HG02610 (cell line): ENCODE measurements at regions not wholly inside any gene's neighbourhood (a gene's known extent, or its start where the extent isn't known, plus 50 kb on each side); places are given as distances from the start of the nearest gene placed in this dataset.

Source experiments
- ATAC-seq: cut with Tn5 transposase; IDR thresholded peaks from one replicate; pipeline ENCODE4 v1.9.1; 2021; ENCODE audit warnings: mild to moderate bottlenecking, moderate library complexity; ENCODE audit not compliant: unreplicated experiment

GRCh38 chr13:87872813-87873212 lies 201.6 kb downstream of the SLITRK5 start:
- ATAC-seq, result no peak

GRCh38 chr13:87877477-87877876 lies 206.3 kb downstream of the SLITRK5 start:
- no peak for ATAC-seq

GRCh38 chr13:87878706-87879105 lies 207.5 kb downstream of the SLITRK5 start:
- no peak for ATAC-seq

- no peak for ATAC-seq
These were observed 213.7 kb downstream of the SLITRK5 start for GRCh38 chr13:87884884-87885283.

GRCh38 chr13:87887459-87888123 lies 216.4 kb downstream of the SLITRK5 start:
- ATAC-seq, result no peak

- no peak for ATAC-seq
These were observed 218.1 kb downstream of the SLITRK5 start for GRCh38 chr13:87889254-87889653.

GRCh38 chr13:87893186-87893585 lies 222.0 kb downstream of the SLITRK5 start:
- no peak for ATAC-seq

GRCh38 chr13:87894059-87894458 lies 222.9 kb downstream of the SLITRK5 start:
- no peak for ATAC-seq

- no peak for ATAC-seq
These were observed 232.4 kb downstream of the SLITRK5 start for GRCh38 chr13:87903553-87903952.

GRCh38 chr13:87906411-87906810 lies 235.2 kb downstream of the SLITRK5 start:
- ATAC-seq, result no peak

- no peak for ATAC-seq
These were observed 236.0 kb downstream of the SLITRK5 start for GRCh38 chr13:87907202-87907601.

GRCh38 chr13:87919956-87920355 lies 248.8 kb downstream of the SLITRK5 start:
- no peak for ATAC-seq

GRCh38 chr13:87923753-87924152 lies 252.6 kb downstream of the SLITRK5 start:
- no peak for ATAC-seq

GRCh38 chr13:87925006-87925405 lies 253.8 kb downstream of the SLITRK5 start:
- no peak for ATAC-seq

- ATAC-seq, result no peak
These were observed 269.6 kb downstream of the SLITRK5 start for GRCh38 chr13:87940776-87941175.

GRCh38 chr13:87941226-87941625 lies 270.1 kb downstream of the SLITRK5 start:
- ATAC-seq, result no peak

GRCh38 chr13:87942205-87942604 lies 271.0 kb downstream of the SLITRK5 start:
- no peak for ATAC-seq

- ATAC-seq, result no peak
These were observed 272.9 kb downstream of the SLITRK5 start for GRCh38 chr13:87944038-87944437.

- no peak for ATAC-seq
These were observed 281.2 kb downstream of the SLITRK5 start for GRCh38 chr13:87952377-87952776.

GRCh38 chr13:87953381-87953780 lies 282.2 kb downstream of the SLITRK5 start:
- no peak for ATAC-seq

GRCh38 chr13:87954091-87954490 lies 282.9 kb downstream of the SLITRK5 start:
- ATAC-seq, result no peak

GRCh38 chr13:87961546-87961945 lies 290.4 kb downstream of the SLITRK5 start:
- ATAC-seq, result no peak

- ATAC-seq, result no peak
These were observed 301.4 kb downstream of the SLITRK5 start for GRCh38 chr13:87972568-87972967.
